Vagina (tissue), 2 donors: ENCODE measurements at regions not wholly inside any gene's neighbourhood (a gene's known extent, or its start where the extent isn't known, plus 50 kb on each side); places are given as distances from the start of the nearest gene placed in this dataset.

Source experiments
- CTCF ChIP-seq, 3 experiments: fragments of 450-650 bp in 2 of 3; fragments of 200-600 bp in 1 of 3; sonication (generic) in 1 of 3; IDR thresholded peaks; one replicate each; pipeline ENCODE4 v1.5.1; 2017 to 2019; ENCODE audit warnings: antibody characterized with exemption in 3 of 3, mild to moderate bottlenecking in 2 of 3, moderate library complexity in 2 of 3
- POLR2AphosphoS5 ChIP-seq, 2 donors: sonication (generic); formaldehyde crosslinking; IDR thresholded peaks; one replicate each; pipeline ENCODE4 v1.9.0; 2017; ENCODE audit warnings: antibody characterized with exemption in 2 of 2, mild to moderate bottlenecking in 2 of 2, low read depth in 1 of 2; ENCODE audit not compliant: insufficient read depth in 1 of 2

GRCh38 chr2:160646684-160647444 is 153.3 kb upstream of the RBMS1 start:
- no peak for TF ChIP-seq CTCF (IDR thresholded peaks at IDR 0.05)
- TF ChIP-seq POLR2AphosphoS5 (IDR thresholded peaks at IDR 0.05; ENCODE audit: insufficient read depth in 1 of 2, low read depth in 1 of 2), result no peak
